HG03175 (cell line): ENCODE measurements at regions not wholly inside any gene's neighbourhood (a gene's known extent, or its start where the extent isn't known, plus 50 kb on each side); places are given as distances from the start of the nearest gene placed in this dataset.
"Not testable (repeated sequence)": the region's sequence is repeated elsewhere in the genome, so short reads cannot be mapped to it uniquely, and the experiment has no call there.

Experiments used
- ATAC-seq: cut with Tn5 transposase; IDR thresholded peaks from one replicate; pipeline ENCODE4 v1.9.1; 2021; ENCODE audit warnings: mild to moderate bottlenecking, moderate library complexity; ENCODE audit not compliant: unreplicated experiment

GRCh38 chr10:109215291-109216075, 707.8 kb downstream of the XPNPEP1 start:
- ATAC-seq, result no peak

GRCh38 chr10:109214891-109215290, 708.4 kb downstream of the XPNPEP1 start:
- ATAC-seq, result not testable (repeated sequence)

DNA sequence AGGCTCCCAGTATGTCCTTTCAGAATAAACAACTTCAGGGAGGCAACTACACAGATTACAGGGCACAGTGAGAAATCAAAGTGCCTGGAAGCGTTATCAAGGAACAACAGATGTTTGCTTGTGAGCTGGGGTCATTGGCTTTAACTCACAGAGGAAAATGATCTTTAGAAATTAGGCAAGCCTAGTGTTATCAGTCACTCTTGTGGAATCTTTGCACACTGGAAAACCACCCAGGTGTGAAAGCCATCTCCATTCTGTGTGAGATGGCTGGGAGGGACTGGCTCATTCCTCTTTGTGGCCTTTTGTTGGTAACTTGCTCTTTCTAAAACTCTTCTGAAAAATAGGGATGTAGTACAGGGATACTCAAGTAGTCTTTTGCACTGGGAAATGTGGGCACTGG, 716.0 kb downstream of the XPNPEP1 start:
- ATAC-seq, result no peak

DNA sequence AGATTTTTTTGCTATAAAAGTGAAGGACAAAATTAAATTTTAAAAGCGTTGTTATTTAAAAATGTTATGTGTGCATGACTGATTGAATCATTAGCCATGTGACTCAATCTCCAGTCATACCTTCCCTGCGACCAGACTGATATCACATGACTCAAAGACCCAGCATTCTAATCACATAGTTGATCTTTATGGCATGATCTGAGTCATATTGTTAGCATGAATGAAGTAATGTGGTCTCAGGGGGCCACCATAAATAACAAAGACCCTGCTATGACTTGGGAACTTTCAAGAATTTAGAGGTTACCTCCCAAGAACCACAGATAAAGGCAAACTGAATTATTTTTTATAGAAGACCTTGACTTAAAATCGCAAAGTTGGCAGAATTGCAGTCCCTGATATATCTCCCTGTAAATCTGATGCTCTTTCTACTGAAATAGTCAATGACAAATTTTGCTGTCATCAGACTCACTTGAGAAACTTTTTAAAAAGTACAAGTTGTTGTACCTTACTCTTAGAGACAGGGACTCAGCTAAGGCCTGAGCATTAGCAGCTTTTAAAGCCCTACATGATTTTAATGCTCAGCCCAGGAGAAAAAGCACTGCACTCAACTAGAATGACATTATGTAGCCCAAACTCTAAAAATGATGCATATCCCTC, 717.3 kb downstream of the XPNPEP1 start:
- no peak for ATAC-seq

GRCh38 chr10:109203646-109204353, 719.5 kb downstream of the XPNPEP1 start:
- no peak for ATAC-seq

DNA sequence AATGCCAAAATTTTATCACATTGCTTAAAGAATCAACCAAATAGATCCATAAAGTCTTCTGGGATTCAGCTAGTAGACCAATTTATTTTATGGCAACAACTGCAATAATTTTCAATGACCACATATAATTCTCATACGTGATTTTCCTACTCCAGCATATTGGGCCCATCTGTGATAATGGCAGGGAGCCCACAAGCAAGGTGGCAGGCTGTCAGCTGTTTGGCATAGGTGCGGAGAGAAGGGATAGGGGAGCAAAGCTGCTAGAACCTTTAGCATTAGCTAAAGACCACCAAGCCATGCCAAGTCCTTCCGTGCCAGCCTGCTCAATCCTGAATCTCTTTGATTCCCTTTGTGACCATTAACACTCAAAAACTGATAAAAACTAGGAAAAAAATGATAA, 721.2 kb downstream of the XPNPEP1 start:
- no peak for ATAC-seq

DNA sequence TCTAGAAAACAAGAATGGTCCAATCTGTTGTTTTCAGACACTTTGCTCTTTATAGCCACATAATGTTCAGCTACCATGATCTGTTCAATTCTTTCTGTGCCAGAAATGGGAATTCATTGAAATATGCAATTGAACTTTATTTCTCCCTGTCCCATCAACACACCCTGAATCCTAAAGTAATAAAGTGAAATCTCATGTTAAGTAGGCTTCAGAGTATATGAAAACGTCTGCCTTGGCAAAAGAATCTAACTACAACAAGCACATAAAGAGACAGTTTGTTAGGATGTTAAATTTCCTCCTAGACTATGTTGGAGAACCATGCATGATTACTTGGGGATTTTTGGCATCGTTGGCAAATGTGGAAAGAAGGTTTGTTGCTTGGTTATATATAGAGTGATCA, 722.7 kb downstream of the XPNPEP1 start:
- no peak for ATAC-seq

DNA sequence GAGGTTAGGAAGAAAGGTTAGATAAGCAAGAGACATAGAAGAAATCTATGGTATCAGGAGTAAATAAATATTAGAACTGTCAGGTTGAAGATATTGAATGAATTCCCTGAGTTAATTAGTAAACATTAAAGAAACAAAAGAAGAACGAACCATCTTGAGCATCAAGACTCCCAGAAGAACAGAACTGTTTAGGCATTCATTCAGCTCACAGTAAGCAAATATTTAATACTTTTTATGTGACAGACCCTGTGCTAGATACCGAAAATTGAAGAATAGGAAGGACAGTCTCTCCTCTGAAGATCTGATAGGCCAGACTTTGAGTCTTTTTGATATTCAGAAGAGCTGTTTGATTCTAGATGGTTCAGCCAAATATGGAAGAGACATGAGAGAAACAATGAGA, 731.5 kb downstream of the XPNPEP1 start:
- no peak for ATAC-seq

DNA sequence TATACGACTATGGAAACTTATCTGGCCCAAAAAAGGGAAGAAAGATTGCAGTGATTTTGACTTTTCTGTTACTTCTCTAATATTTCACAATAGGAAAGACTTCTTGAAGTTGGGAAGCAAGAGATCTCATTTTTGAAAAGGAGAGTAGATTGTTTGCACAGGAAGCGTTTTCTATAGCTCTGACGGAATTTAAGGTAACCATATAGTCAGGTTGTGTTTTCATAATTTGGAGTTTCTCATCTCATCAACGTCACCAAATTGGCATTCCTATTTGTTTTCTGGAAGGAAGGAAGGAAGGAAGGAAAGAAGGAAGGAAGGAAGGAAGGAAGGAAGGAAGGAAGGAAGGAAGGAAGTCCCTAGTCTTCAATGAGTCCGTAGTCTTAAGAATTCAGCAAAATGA, 732.0 kb downstream of the XPNPEP1 start:
- no peak for ATAC-seq

DNA sequence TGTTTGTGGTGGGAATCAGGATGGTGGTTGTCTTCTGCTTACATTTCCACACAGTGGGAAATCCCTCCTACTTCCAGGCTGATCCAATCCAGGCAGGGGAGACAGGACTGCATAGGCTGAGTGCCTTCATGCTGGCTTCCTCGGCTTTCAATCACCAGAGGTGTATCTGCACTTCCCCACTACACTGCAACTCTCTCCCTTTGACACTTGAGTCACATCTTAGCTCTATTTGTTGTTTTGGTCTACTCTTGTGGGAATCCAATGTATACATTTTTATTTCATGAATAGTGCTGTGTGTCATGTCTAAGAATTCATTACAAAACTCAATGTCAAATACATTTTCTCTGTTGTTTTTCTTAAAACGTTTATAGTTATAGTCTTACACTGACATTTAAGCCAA, 735.6 kb downstream of the XPNPEP1 start:
- ATAC-seq, result no peak

DNA sequence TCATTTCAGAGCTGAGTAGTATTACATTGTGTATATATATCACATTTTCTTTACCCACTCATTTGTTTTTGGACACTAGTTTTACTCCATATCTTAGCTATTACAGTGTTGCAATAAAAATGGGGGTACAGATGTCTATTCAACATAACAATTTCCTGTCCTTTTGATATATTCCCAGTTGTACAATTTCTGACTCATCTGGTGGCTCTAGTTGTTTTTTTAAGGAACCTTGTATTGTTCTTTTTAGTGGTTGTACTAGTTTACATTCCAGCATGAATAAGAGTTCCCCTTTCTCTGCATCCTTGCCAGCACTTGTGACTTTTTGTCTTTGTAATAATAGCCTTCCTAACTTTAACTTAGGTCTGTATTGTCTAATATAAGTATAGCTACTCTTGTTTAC, 739.9 kb downstream of the XPNPEP1 start:
- ATAC-seq, result no peak

GRCh38 chr10:109178591-109178990, 744.7 kb downstream of the XPNPEP1 start:
- ATAC-seq, result no peak

GRCh38 chr10:109174526-109174925, 748.8 kb downstream of the XPNPEP1 start:
- no peak for ATAC-seq

- ATAC-seq, result no peak
These were observed 749.4 kb downstream of the XPNPEP1 start for GRCh38 chr10:109173937-109174336.

DNA sequence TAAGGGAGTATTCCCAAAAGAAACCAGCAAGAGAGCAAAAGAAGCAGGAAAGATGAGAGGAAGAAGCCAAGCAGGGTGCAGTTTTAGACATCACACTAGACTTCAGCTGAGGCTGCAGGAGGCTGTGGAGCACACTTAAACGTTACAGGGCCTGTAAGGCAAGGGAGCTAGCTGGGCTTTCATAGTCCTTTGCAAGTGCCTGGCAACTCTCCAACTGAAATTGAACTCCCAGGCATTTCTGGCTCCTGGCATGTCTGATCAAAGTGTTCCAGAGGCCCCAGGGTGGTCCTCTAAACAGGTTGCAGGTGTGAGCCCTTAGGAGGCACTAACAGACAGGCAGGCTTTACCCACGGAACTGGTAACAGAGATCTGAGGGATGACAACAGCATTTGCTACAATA, 750.2 kb downstream of the XPNPEP1 start:
- ATAC-seq, result no peak

DNA sequence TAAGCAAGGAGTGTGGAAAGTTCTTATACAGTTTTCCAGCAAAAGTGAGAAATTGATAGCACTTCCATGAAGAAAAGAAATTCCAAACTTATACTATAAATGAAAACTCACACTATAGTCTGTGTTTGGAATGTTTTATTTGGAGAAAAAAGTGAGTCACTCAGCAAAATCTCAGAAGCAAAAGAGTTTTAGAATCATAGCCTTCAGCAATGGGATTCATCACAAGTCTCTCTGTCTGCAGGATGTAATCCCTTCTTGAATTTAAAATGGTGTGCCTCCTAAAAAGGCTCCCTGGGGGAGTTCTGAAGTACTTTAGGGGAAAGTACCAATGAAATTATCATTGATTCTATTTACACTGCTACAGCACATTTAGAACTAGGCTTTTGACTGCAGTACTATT, 756.4 kb downstream of the XPNPEP1 start:
- no peak for ATAC-seq

- no peak for ATAC-seq
These were observed 764.0 kb downstream of the XPNPEP1 start for GRCh38 chr10:109159351-109159750.

DNA sequence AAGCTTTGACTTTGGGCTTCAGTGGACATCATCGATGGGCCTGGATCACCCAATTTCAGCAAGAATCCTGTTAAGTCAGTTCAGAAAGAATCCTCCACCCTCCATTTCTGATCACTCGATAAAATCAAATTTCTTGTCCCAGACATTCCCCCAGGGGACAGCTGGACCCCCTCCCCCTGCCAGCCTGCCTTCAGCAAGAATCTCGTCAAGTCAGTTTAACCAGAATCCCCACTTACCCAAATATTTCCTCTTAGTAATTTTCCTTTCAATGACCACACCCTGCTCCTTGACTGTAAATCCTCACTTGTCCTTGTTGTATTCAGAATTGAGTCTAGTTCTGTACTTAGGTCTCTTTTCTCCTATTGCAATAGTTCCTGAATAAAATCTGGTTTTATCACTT, 766.9 kb downstream of the XPNPEP1 start:
- ATAC-seq, result no peak

GRCh38 chr10:109149666-109150350, 773.5 kb downstream of the XPNPEP1 start:
- no peak for ATAC-seq

DNA sequence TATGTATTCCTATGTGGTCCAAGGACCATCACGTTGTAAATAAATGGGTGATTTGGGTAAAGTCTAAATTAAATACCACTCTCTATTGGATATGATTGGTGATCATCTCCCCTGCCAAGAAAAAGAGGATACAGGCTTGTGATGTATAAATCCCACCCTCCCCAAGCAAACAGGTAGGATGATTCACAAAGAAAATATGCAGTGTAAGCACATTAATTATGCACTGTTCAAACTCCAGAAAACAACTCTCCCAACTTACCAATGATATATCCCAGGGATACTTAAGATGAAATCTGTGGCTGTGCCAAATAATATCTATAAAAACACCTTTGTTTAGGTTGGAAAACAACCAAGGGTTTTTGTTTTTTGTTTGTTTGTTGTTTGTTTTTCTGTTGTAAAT, 795.9 kb downstream of the XPNPEP1 start:
- no peak for ATAC-seq

- ATAC-seq, result no peak
These were observed 796.8 kb downstream of the XPNPEP1 start for GRCh38 chr10:109126541-109126940.
